ENCODE measurements at regions not wholly inside any gene's neighbourhood (a gene's known extent, or its start where the extent isn't known, plus 50 kb on each side); places are given as distances from the start of the nearest gene placed in this dataset.

DNA sequence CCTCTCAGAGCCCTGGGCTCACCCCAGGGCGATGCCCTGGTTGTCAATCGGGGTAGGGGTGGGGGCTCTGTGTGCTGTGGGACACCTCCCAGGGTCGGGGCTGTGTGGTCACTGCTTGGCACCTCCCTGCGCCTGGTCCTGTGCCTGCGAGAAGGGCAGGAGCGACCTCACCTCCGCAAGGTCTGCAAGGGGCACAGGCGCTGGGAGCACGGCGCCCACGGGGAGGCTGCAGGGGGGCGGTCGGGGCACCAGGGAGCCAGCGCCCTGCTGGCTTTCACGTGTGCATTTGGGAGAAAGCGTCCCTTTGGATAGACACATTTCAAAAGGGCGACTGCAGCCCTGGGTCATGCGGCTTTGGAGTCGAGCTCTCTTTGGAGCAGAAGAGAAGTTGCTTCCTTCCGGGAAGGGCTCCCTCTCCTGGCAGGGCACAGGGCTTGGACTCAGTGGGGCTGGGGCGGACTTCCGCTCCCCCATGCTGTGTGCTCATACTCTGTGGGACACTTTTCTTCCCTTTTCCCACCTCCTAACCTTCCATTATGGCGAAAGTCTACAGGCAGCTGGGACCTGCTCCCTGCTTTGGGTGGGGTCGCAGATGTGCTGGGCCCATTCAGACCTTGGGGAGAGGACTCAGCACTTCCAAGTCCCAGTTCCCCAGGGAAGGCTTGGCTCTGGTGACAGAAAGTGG is 52.9 kb upstream of the SLC28A3 start:
- H3K4me1 Mint-ChIP-seq: no peaks in the 10 kb centered on the region
- no peaks in the 10 kb centered on the region for H3K27me3 Mint-ChIP-seq
- H3K27ac Mint-ChIP-seq: no peak overlapping the region
- no peaks in the 10 kb centered on the region for H3K36me3 Mint-ChIP-seq
- H3K9me3 Mint-ChIP-seq: no peaks in the 10 kb centered on the region
- H3K4me3 Mint-ChIP-seq: no peak overlapping the region

DNA sequence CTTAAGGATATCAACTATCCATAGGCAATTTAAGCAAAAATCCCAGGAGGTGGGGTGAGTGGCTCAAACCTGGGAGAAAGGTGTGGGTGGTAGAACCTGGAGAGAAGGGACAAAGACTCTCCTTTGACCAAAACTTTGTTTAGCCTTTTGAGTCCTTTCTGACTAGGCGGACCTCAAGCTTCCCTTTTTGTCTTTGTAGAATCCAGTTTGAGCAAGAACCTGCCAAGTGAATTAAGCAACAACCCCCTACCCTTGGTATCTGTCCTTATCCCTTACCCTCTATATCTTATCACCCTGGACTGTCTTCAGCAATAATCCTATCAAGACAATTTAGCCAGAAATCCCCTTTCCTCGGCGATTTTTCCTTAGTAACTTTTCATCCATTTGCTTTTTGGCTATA is 53.5 kb upstream of the SLC28A3 start:
- Mint-ChIP-seq H3K4me1 (no peaks in the 10 kb centered on the region), H3K36me3 (no peaks in the 10 kb centered on the region), H3K4me3 (no peak overlapping the region), H3K9me3 (no peaks in the 10 kb centered on the region), H3K27ac (no peak overlapping the region), H3K27me3 (no peaks in the 10 kb centered on the region)

DNA sequence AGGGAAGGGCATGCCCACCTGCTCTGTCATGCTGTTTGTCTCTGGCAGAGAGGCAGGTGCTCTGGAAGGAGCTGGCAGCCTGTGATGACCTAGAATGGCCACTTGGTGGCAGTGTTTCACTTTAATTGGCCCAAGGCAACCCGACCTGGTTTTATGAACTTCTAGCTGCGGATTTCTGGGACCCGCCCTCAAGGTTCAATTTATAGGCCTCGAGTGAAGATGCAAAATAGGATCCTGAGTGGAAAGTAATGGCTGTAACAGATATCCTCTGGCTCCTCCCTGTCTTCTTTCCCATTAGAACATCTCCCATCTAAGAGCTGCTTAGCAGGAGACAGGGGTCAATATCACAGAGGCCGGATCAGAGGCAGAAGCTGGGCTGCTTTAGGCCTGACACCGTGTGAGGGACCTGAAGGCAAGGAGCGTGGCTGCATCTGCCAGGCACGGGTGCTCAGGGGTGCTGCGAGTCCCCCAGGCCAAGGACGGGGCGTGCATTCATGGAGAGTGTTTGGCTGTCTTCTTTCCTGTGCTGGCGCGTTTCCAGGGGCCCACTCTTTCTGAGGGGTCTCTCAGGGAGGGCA is 56.7 kb upstream of the SLC28A3 start:
- Mint-ChIP-seq H3K4me3 (no peak overlapping the region), H3K27me3 (no peaks in the 10 kb centered on the region), H3K4me1 (no peaks in the 10 kb centered on the region), H3K27ac (no peak overlapping the region), H3K9me3 (no peaks in the 10 kb centered on the region), H3K36me3 (no peaks in the 10 kb centered on the region)

DNA sequence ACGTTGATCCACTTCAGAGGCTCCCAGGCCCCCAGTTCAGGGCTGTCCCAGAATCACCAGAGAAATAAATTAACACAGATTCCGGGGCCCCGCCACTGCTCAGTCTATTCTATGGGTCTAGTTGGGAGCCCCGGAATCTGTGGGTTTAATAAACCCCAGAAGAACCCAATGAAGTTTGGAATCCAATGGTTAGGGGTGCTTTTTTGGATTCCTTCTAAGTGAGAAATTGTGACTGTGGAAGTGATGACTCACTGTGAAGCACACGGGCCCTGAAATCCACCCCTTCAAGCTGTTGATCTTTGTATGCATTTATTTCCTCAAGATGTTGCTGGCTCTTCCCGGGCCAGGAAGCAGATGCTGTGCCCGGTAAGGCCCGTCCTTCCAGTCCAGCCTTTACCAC is 57.3 kb upstream of the SLC28A3 start:
- no peaks in the 10 kb centered on the region for H3K36me3 Mint-ChIP-seq
- H3K9me3 Mint-ChIP-seq: no peaks in the 10 kb centered on the region
- no peak overlapping the region for H3K27ac Mint-ChIP-seq
- no peaks in the 10 kb centered on the region for H3K27me3 Mint-ChIP-seq
- H3K4me3 Mint-ChIP-seq: no peak overlapping the region
- H3K4me1 Mint-ChIP-seq: no peaks in the 10 kb centered on the region

DNA sequence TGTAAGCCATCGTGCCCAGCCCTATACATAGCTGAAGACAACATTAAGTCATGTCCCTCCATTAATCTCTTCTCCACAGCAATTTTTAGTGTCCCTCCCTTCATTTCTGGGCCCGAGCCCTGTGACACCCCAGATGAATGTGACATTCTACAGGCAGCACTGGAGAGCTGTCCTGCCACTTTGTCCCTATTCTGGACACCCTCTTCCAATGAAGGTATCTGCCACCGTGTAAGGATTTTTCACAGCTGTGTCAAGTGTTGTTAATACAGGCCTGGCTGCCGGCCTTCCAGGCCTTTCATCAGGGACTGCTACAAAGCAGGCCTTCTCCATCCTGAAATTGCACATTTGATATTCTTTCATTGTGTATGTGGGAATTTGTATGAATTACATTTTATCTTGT is 62.0 kb upstream of the SLC28A3 start:
- H3K36me3 Mint-ChIP-seq: no peaks in the 10 kb centered on the region
- H3K4me3 Mint-ChIP-seq: no peak overlapping the region
- no peaks in the 10 kb centered on the region for H3K9me3 Mint-ChIP-seq
- H3K4me1 Mint-ChIP-seq: no peaks in the 10 kb centered on the region
- H3K27ac Mint-ChIP-seq: no peak overlapping the region
- peaks cover 1% of the 10 kb centered on the region for H3K27me3 Mint-ChIP-seq

GRCh38 chr9:84403288-84403687 is 62.7 kb upstream of the SLC28A3 start:
- Mint-ChIP-seq H3K4me3 (no peak overlapping the region), H3K27me3 (peaks cover 1% of the 10 kb centered on the region), H3K9me3 (no peaks in the 10 kb centered on the region), H3K27ac (no peak overlapping the region), H3K36me3 (no peaks in the 10 kb centered on the region), H3K4me1 (no peaks in the 10 kb centered on the region)

- H3K4me3 Mint-ChIP-seq: no peak overlapping the region
- no peaks in the 10 kb centered on the region for H3K9me3 Mint-ChIP-seq
- H3K27ac Mint-ChIP-seq: no peak overlapping the region
- H3K4me1 Mint-ChIP-seq: no peaks in the 10 kb centered on the region
- no peaks in the 10 kb centered on the region for H3K36me3 Mint-ChIP-seq
- H3K27me3 Mint-ChIP-seq: peaks cover 1% of the 10 kb centered on the region
Observed at GRCh38 chr9:84404095-84404686, 63.6 kb upstream of the SLC28A3 start.

DNA sequence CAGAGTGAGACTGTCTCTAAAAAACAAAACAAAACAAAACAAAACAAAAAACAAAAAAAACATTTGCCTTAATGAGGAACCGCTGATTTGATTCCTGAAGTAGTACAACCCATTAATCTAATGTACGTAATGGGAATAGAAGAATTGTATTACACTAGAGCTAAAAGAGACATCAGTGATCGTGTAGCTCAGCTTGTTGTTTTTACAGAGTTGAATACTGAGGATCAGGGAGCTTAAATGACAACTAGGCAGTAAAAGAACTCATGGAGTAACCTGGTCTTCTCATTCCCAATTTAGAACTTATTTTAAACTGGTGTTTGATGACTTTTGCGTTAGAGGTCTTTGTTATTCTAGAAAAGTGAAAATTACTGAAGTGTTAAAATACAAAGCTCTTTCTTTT is 65.1 kb upstream of the SLC28A3 start:
- no peaks in the 10 kb centered on the region for H3K4me1 Mint-ChIP-seq
- H3K36me3 Mint-ChIP-seq: no peaks in the 10 kb centered on the region
- H3K4me3 Mint-ChIP-seq: no peak overlapping the region
- no peaks in the 10 kb centered on the region for H3K9me3 Mint-ChIP-seq
- no peak overlapping the region for H3K27ac Mint-ChIP-seq
- H3K27me3 Mint-ChIP-seq: peaks cover 1% of the 10 kb centered on the region

- peaks cover 1% of the 10 kb centered on the region for H3K27me3 Mint-ChIP-seq
- H3K36me3 Mint-ChIP-seq: no peaks in the 10 kb centered on the region
- no peaks in the 10 kb centered on the region for H3K9me3 Mint-ChIP-seq
- no peaks in the 10 kb centered on the region for H3K4me1 Mint-ChIP-seq
- H3K4me3 Mint-ChIP-seq: no peak overlapping the region
- no peak overlapping the region for H3K27ac Mint-ChIP-seq
Observed at GRCh38 chr9:84408416-84408815, 67.9 kb upstream of the SLC28A3 start.

- Mint-ChIP-seq H3K27me3 (peaks cover 1% of the 10 kb centered on the region), H3K36me3 (no peaks in the 10 kb centered on the region), H3K4me3 (no peak overlapping the region), H3K27ac (no peak overlapping the region), H3K4me1 (no peaks in the 10 kb centered on the region), H3K9me3 (no peaks in the 10 kb centered on the region)
Observed at GRCh38 chr9:84411683-84412267, 71.2 kb upstream of the SLC28A3 start.

GRCh38 chr9:84412654-84413053 is 72.1 kb upstream of the SLC28A3 start:
- Mint-ChIP-seq H3K4me1 (no peaks in the 10 kb centered on the region), H3K9me3 (no peaks in the 10 kb centered on the region), H3K36me3 (no peaks in the 10 kb centered on the region), H3K4me3 (no peak overlapping the region), H3K27me3 (no peaks in the 10 kb centered on the region), H3K27ac (no peak overlapping the region)

DNA sequence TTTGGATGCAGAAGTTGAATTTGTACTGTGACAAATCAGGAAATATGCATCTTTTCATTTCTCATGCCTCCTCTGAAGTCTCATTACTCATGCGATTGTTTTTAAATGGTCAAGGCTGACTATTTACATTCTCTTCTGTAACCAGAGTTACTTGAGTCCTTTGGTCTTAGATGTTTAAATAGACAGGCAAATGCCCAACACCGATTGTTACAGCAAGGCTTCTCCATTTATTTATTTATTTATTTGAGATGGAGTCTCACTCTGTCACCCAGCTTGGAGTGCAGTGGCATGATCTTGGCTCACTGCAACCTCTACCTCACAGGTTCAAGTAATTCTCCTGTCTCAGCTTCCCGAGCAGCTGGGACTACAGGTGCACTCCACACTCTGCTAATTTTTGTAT is 72.7 kb upstream of the SLC28A3 start:
- no peak overlapping the region for H3K27ac Mint-ChIP-seq
- no peaks in the 10 kb centered on the region for H3K9me3 Mint-ChIP-seq
- no peaks in the 10 kb centered on the region for H3K4me1 Mint-ChIP-seq
- peaks cover 2% of the 10 kb centered on the region for H3K27me3 Mint-ChIP-seq
- no peak overlapping the region for H3K4me3 Mint-ChIP-seq
- no peaks in the 10 kb centered on the region for H3K36me3 Mint-ChIP-seq

- Mint-ChIP-seq H3K36me3 (no peaks in the 10 kb centered on the region), H3K4me1 (no peaks in the 10 kb centered on the region), H3K27ac (no peak overlapping the region), H3K27me3 (peaks cover 7% of the 10 kb centered on the region), H3K9me3 (no peaks in the 10 kb centered on the region), H3K4me3 (no peak overlapping the region)
Observed at GRCh38 chr9:84419031-84419602, 78.6 kb upstream of the SLC28A3 start.

DNA sequence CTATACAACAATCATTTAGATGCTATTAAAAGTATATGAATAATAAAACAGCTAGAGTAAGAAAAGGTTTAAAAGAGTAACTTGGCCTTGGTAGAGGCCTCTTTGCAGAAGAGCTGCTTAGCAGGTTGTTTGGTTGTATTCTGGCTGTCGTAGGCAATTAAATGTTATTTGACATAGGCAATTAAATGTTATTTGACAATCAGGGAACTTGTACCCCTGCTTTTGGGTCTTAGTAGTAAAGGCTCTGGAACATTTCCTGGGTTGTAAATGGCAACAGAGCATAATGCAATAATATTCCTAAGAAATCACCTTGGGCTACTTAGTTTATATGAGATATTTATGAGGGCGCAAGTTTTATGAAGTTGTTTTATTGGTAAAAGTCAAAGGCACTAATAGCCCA is 84.4 kb upstream of the SLC28A3 start:
- Mint-ChIP-seq H3K9me3 (no peaks in the 10 kb centered on the region), H3K4me3 (no peak overlapping the region), H3K4me1 (no peaks in the 10 kb centered on the region)

GRCh38 chr9:84432746-84433145 is 92.2 kb upstream of the SLC28A3 start:
- Mint-ChIP-seq H3K4me1 (no peaks in the 10 kb centered on the region), H3K36me3 (no peaks in the 10 kb centered on the region), H3K27ac (no peak overlapping the region)

More for the DNA sequence above, 84.4 kb upstream of the SLC28A3 start:
- H3K36me3 Mint-ChIP-seq: no peaks in the 10 kb centered on the region
- peaks cover 4% of the 10 kb centered on the region for H3K27me3 Mint-ChIP-seq
- no peak overlapping the region for H3K27ac Mint-ChIP-seq

GRCh38 chr9:84435902-84436301 is 95.3 kb upstream of the SLC28A3 start:
- H3K4me3 Mint-ChIP-seq: no peak overlapping the region
- H3K27me3 Mint-ChIP-seq: no peaks in the 10 kb centered on the region
- no peak overlapping the region for H3K27ac Mint-ChIP-seq
- no peaks in the 10 kb centered on the region for H3K36me3 Mint-ChIP-seq
- no peaks in the 10 kb centered on the region for H3K4me1 Mint-ChIP-seq
- no peaks in the 10 kb centered on the region for H3K9me3 Mint-ChIP-seq

More at GRCh38 chr9:84432746-84433145, 92.2 kb upstream of the SLC28A3 start:
- Mint-ChIP-seq H3K4me3 (no peak overlapping the region), H3K27me3 (no peaks in the 10 kb centered on the region), H3K9me3 (no peaks in the 10 kb centered on the region)

Measured in activated naive CD4-positive, alpha-beta T cell treated with anti-CD3 and anti-CD28 coated beads, Interleukin-2, amount 50 U/mL, for 24 hours (primary cell).